ENCODE measurements at regions not wholly inside any gene's neighbourhood (a gene's known extent, or its start where the extent isn't known, plus 50 kb on each side); places are given as distances from the start of the nearest gene placed in this dataset.

DNA sequence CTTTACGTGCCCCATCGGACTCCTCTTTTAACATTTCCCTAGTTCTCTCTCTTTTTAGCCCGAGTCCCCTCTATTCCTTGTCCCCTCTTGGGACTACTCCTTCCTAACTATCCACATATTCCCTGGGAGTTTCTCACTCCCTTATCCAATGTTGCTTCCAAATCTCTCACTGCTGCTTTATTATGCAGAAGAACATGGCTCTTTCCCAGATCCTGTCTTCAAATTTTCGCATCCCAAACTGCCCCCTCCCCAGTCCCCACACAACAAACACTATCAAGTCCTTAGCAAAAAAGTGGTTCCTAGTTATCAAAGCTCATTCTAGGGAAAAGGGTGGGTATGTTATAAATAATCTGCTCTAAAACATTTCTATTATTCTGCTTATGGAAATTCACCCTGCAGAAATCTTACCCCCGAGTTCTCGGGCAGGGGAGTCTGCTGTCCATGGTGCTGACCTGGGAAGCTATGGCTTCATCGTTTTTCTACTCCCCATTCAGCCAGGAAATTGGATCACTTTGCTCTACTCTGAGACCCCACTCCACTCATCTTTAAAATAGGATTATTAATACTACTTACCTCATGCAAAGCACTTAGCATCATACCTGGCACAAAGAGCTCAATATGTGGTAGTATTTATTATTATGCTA, 393.5 kb downstream of the BUD13 start:
- no peak overlapping the region for H3K4me3 ChIP-seq (ENCODE audit: low read length)
- H3K4me2 ChIP-seq (ENCODE audit: low read length) = no peak overlapping the region
- H4K20me1 ChIP-seq (ENCODE audit: insufficient read depth) = no peaks in the 10 kb centered on the region
- no peaks in the 10 kb centered on the region for H3K27me3 ChIP-seq (ENCODE audit: insufficient read depth, low read depth, low read length)
- H3K9ac ChIP-seq (ENCODE audit: low read length) = no peak overlapping the region
- no peak overlapping the region for H2AFZ ChIP-seq (ENCODE audit: low read depth, low read length)
- no peaks in the 10 kb centered on the region for H3K36me3 ChIP-seq (ENCODE audit: insufficient read depth, low read length)
- no peaks in the 10 kb centered on the region for H3K79me2 ChIP-seq (replicated peaks; ENCODE audit: insufficient read depth, low read length)
- no peaks in the 10 kb centered on the region for H3K9me2 ChIP-seq (ENCODE audit: insufficient read depth, low read length)
- no peaks in the 10 kb centered on the region for H3K9me3 ChIP-seq (ENCODE audit: low read length)
- TF ChIP-seq POLR2AphosphoS5 (IDR thresholded peaks at IDR 0.05) (no peak), REST (IDR thresholded peaks at IDR 0.05; ENCODE audit: borderline replicate concordance) (peak; percentile 87)
- H3F3A ChIP-seq (ENCODE audit: insufficient read depth, low read length, poor library complexity, severe bottlenecking) = no peaks in the 10 kb centered on the region
- no peak overlapping the region for H3K27ac ChIP-seq (ENCODE audit: low read length)

DNA sequence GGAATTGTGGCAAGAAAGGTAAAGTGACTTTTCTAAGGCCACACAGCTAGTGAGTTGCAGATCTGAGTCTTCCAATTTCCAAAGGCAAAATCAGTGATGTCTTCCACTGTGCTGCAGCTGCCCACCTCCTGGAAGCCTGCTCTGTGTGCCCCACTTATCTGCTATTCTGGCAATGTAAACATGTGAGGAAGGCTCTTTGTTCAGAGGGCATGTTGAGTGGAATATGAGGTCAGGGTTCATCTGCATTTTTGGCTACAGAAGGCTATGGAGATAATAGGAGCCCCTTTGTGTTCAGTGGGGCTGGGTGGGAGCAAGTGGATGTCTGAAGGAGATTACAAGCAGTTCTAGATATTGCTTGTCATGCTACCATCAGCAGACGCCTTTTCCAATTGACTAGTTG, 396.2 kb downstream of the BUD13 start:
- H3K9ac ChIP-seq (ENCODE audit: low read length) = no peak overlapping the region
- TF ChIP-seq TAF1 (IDR thresholded peaks at IDR 0.05; ENCODE audit: low read depth) (no peak), EZH2 (IDR thresholded peaks at IDR 0.05; ENCODE audit: borderline replicate concordance, insufficient read depth, low read length, poor library complexity, severe bottlenecking) (no peak), POLR2AphosphoS5 (IDR thresholded peaks at IDR 0.05) (no peak), SMC3 (conservative IDR thresholded peaks at IDR 0.05; ENCODE audit: poor library complexity) (no peak), REST (IDR thresholded peaks at IDR 0.05; ENCODE audit: borderline replicate concordance) (no peak), MXI1 (conservative IDR thresholded peaks at IDR 0.05; ENCODE audit: poor library complexity, severe bottlenecking) (no peak), EP300 (conservative IDR thresholded peaks at IDR 0.05; ENCODE audit: poor library complexity, severe bottlenecking) (no peak), RAD21 (conservative IDR thresholded peaks at IDR 0.05) (no peak), CTCF (IDR thresholded peaks at IDR 0.05; ENCODE audit: poor library complexity, severe bottlenecking) (no peak)
- no peak overlapping the region for H3K4me3 ChIP-seq (ENCODE audit: low read length)
- no peaks in the 10 kb centered on the region for H3K27me3 ChIP-seq (ENCODE audit: insufficient read depth, low read depth, low read length)
- H3K36me3 ChIP-seq (ENCODE audit: insufficient read depth, low read length) = no peaks in the 10 kb centered on the region
- no peaks in the 10 kb centered on the region for H3K9me2 ChIP-seq (ENCODE audit: insufficient read depth, low read length)
- H2AFZ ChIP-seq (ENCODE audit: low read depth, low read length) = no peak overlapping the region
- H3K27ac ChIP-seq (ENCODE audit: low read length) = no peak overlapping the region
- peaks cover 9% of the 10 kb centered on the region for H3F3A ChIP-seq (ENCODE audit: insufficient read depth, low read length, poor library complexity, severe bottlenecking)
- no peaks in the 10 kb centered on the region for H3K9me3 ChIP-seq (ENCODE audit: low read length)
- H3K4me2 ChIP-seq (ENCODE audit: low read length) = no peak overlapping the region
- no peaks in the 10 kb centered on the region for H3K79me2 ChIP-seq (replicated peaks; ENCODE audit: insufficient read depth, low read length)
- no peaks in the 10 kb centered on the region for H4K20me1 ChIP-seq (ENCODE audit: insufficient read depth)

Measured in neural cell (in vitro differentiated cells).